Mesodermal cell (in vitro differentiated cells): ENCODE measurements at regions not wholly inside any gene's neighbourhood (a gene's known extent, or its start where the extent isn't known, plus 50 kb on each side); places are given as distances from the start of the nearest gene placed in this dataset.

Experiments used
- H3K27ac ChIP-seq: 2 replicates; pipeline ENCODE4 v1.7.0; 2013; ENCODE audit warnings: mild to moderate bottlenecking, low read depth, low read length, moderate library complexity; ENCODE audit not compliant: severe bottlenecking
- H3K36me3 ChIP-seq: 2 replicates; pipeline ENCODE4 v1.7.1; 2013; ENCODE audit warnings: mild to moderate bottlenecking, low read length, moderate library complexity; ENCODE audit not compliant: control insufficient read depth, insufficient read depth
- H3K4me1 ChIP-seq: one replicate; pipeline ENCODE4 v1.7.1; 2013; ENCODE audit warnings: mild to moderate bottlenecking, low read length; ENCODE audit not compliant: insufficient read depth, control insufficient read depth, poor library complexity, severe bottlenecking
- H3K4me3 ChIP-seq: 2 replicates; pipeline ENCODE4 v1.7.0; 2013; ENCODE audit warnings: low read length, control low read depth, mild to moderate bottlenecking; ENCODE audit not compliant: insufficient read depth, poor library complexity, severe bottlenecking; ENCODE audit errors: extremely low read depth
- H3K9me3 ChIP-seq: 2 replicates; pipeline ENCODE4 v1.7.1; 2013; ENCODE audit warnings: mild to moderate bottlenecking, low read length, moderate library complexity; ENCODE audit not compliant: control insufficient read depth
- WGBS, 2 experiments: methylation state at CpG; one replicate each; pipeline ENCODE4 v1.1.5; 2013; ENCODE audit warnings: missing lambda C conversion rate in 2 of 2; ENCODE audit not compliant: insufficient coverage in 2 of 2; 5-methylcytosine and 5-hydroxymethylcytosine counted together

DNA sequence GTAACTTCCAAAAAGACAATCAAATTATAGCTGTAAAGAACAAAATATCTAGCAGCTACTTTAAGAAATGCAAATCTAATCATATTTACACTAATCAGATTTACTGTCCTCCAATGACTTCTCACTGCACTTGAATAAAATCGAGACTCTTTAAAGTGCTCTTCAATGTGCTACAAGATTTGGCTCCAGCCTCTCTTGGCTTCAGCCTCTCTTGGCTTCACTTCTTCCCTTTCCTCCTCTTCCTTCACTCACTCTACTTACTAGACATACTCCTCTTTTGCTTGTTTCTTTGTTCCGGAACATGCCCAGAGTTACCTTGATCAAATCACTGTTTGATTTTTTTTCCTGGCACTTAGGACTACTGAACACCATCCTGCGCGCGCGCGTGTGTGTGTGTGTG is 495.4 kb downstream of the LMO7 start:
- Histone ChIP-seq H3K4me1 (no peaks in the 10 kb centered on the region), H3K36me3 (no peaks in the 10 kb centered on the region), H3K9me3 (no peaks in the 10 kb centered on the region), H3K4me3 (no peak overlapping the region), H3K27ac (no peak overlapping the region)
- 73 to 80% methylated on average over 1 to 2 of the region's 7 CpGs for WGBS, 2 experiments

DNA sequence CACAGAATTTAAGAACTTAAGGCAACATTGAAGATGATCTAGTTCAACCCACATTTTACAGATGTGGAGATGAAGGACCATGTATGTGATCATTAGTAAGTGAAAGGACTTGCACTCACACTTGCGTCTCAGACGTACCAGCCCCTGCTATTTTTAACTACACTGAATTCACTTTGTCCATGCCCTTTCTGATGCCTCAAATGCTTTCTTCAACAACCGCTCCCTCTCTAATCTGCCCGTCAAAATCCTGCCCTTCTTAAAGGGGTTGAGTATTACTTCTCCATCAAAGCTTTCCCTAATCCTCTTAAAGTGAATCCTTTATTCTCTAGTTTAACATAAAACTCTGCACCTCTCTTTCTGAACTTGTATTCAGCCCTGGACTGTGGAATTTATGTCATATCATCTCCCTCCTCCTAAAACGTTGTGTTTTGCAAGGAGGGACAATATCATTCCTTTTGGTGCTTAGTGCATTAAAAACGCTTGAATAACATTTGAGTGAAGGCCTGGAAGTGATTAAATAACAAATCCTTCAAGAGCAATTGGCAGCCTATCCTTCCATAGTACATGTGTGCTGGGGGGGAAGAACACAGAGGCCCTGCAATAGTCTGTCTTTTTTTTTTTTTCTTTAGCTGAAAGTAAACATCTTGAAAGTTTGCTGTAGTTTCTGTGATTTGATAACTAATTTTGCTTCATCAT is 493.3 kb downstream of the LMO7 start:
- peaks cover under 1% of the 10 kb centered on the region for H3K9me3 ChIP-seq
- no peaks in the 10 kb centered on the region for H3K36me3 ChIP-seq
- 83 to 91% methylated on average over 2 to 3 of the region's 6 CpGs for WGBS, 2 experiments
- H3K27ac ChIP-seq = no peak overlapping the region
- no peaks in the 10 kb centered on the region for H3K4me1 ChIP-seq
- H3K4me3 ChIP-seq = no peak overlapping the region

DNA sequence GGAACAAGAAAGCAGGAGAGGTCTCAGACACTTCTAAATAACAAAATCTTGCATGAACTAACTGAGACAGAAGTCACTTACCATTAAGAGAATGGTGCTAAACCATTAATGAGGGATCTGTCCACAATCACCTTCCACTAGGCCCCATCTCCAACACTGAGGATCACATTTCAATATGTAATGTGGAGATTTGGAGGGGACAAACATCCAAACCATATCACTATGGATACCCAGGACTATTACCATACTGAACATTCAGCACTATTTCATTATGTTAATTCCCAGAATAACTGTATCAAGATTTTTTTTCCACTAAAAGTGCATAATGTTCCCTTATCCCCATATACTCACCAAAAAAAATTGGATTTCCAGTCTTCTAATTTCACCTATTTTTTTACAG is 491.8 kb downstream of the LMO7 start:
- Histone ChIP-seq H3K9me3 (peaks cover 12% of the 10 kb centered on the region), H3K4me3 (no peak overlapping the region), H3K27ac (no peak overlapping the region), H3K4me1 (no peaks in the 10 kb centered on the region), H3K36me3 (no peaks in the 10 kb centered on the region)

DNA sequence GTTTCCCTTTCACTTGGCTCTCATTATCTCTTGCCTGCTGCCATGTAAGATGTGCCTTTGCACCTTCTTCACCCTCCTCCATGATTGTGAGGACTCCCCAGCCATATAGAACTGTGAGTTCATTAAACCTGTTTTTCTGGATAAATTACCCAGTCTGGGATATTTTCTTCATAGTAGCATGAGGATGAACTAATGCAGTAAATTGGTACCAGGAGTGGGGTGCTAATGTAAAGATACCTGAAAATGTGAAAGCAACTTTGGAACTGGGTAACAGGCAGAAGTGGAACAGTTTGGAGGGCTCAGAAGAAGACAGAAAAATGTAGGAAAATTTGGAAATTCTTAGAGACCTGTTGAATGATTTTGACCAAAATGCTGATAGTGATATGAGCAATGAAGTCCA is 487.4 kb downstream of the LMO7 start:
- no peak overlapping the region for H3K27ac ChIP-seq
- H3K36me3 ChIP-seq = no peaks in the 10 kb centered on the region
- no peaks in the 10 kb centered on the region for H3K4me1 ChIP-seq
- no peak overlapping the region for H3K4me3 ChIP-seq
- H3K9me3 ChIP-seq = peaks cover 12% of the 10 kb centered on the region

DNA sequence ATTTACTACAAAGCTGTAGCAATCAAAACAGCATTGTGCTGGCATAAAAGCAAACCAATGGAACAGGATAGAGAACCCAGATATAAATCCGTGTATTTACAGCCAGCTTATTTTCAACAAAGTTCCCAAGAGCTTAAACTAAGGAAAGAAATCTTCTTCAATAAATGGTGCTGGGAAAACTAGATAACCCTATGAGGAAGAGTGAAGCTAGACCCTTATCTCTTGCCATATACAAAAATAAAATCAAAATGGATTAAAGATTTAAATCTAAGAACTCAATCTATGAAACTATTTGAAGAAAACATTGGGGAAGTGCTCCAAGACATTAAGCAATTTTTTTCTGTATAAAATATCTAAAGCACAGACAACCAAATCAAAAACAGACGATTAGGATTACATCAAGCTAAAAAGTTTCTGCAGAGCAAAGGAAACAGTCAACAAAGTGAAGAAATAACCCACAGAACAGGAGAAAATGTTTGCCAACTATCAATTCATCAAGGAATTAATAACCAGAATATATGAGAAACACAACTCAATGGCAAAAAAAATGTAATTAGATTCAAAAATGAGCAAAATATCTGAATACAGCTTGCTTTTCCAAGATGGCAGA is 480.7 kb downstream of the LMO7 start:
- Histone ChIP-seq H3K9me3 (no peaks in the 10 kb centered on the region), H3K4me1 (no peaks in the 10 kb centered on the region), H3K4me3 (no peak overlapping the region), H3K36me3 (no peaks in the 10 kb centered on the region), H3K27ac (no peak overlapping the region)
- WGBS, 2 experiments = 100% methylated on average over 1 of the region's 2 CpGs; no CpG with 5 or more reads in 1 of the 2 experiments

DNA sequence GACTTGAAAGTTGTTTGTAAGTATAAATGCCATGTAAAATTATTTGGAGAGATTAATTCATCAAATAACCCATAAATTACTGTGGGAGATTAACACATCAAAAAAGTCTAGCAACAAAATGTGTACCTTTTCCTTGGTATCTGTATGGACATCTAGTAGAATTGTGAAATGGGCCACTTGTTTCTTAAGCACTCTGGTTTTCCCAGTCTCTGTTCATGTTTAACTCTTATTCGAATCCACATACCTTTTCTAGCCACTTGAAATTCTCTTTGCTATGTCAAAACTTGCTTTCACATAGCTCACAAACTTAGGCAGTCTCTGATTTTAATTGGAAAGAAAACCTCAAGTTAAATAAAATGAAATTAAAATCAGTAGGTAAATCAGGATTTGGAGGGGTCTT is 470.6 kb downstream of the LMO7 start:
- Histone ChIP-seq H3K9me3 (no peaks in the 10 kb centered on the region), H3K4me3 (no peak overlapping the region), H3K36me3 (no peaks in the 10 kb centered on the region), H3K27ac (no peak overlapping the region), H3K4me1 (no peaks in the 10 kb centered on the region)
- WGBS, 2 experiments = no CpG with 5 or more reads among the region's 1 CpG

DNA sequence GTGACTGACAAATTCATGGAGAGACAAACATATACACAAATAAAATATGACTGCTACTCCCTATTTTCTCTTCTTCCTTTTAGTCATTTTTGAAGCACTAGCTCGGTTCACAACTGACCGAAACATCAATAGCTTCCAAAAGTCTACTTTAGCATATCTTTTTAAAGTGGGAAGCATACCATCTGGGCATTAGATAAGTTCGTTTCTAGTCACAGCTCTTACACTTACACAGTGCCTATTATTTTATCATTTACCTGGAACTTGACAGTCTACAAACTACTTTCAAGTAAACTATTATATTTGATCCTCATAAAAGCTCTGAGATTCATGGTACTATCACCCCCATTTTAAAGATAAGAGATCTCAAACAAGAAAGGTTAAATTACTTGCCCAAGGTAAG is 458.5 kb downstream of the LMO7 start:
- Histone ChIP-seq H3K9me3 (no peaks in the 10 kb centered on the region), H3K27ac (no peak overlapping the region), H3K4me1 (no peaks in the 10 kb centered on the region), H3K4me3 (no peak overlapping the region), H3K36me3 (no peaks in the 10 kb centered on the region)
- 71 to 88% methylated on average over 1 to 3 of the region's 3 CpGs for WGBS, 2 experiments

DNA sequence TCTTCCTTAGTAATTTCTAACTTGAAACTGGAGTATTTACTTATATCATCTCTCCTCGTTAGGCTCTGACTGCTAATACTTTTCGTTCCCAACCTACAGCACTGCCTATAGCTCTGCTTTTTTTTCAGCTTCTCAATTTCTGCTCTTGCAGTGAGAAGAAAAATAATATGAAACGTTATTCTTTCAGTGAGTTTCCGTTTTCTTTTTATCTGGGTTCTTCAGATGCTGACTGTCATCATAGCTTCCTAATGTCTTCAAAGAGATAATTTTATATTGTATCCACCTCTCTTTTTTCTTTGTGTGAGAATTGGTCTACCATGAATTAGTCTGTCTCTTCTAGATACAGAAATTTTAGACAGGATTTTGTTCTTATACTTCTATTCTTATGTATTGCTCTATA is 454.9 kb downstream of the LMO7 start:
- Histone ChIP-seq H3K4me1 (no peaks in the 10 kb centered on the region), H3K27ac (no peak overlapping the region), H3K9me3 (peaks cover 10% of the 10 kb centered on the region), H3K36me3 (no peaks in the 10 kb centered on the region), H3K4me3 (no peak overlapping the region)
- WGBS, 2 experiments = 42% methylated on average over 2 of the region's 4 CpGs; no CpG with 5 or more reads in 1 of the 2 experiments

DNA sequence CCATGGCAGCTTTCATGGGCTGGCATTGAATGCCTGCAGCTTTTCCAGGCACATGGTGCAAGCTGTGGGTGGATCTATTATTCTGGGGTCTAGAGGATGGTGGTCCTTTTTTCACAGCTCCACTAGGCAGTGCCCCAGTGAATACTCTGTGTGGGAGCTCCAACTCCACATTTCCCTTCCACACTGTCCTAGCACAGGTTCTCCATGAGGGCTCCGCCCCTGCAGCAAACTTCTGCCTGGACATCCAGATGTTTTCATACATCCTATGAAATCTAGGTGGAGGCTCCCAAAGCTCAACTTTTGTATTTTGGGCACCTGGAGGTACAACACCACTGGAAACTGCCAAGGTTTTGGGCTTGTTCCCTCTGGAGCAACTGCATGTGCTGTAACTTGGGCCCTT is 450.6 kb downstream of the LMO7 start:
- H3K27ac ChIP-seq = no peak overlapping the region
- 100% methylated on average over 1 of the region's 1 CpG for WGBS, 2 experiments
- H3K36me3 ChIP-seq = no peaks in the 10 kb centered on the region
- H3K4me3 ChIP-seq = no peak overlapping the region
- H3K9me3 ChIP-seq = peaks cover 14% of the 10 kb centered on the region
- H3K4me1 ChIP-seq = no peaks in the 10 kb centered on the region

DNA sequence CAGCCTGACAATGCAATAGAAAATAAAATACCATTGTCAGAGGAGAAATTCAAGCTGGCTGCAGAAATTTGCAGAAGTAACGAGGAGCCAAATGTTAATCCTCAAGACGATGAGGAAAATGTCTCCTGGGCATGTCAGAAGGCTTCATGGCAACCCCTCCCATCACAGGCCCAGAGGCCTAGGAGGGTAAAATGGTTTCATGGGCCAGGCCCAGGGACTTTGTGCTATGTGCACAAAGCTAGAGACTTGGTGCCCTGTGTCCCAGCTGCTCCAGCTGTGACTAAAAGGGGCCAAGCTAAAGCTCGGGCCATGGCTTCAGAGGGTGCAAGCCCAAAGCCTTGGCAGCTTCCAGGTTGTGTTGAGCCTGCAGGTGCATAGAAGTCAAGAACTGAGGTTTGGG is 431.7 kb downstream of the LMO7 start:
- no peaks in the 10 kb centered on the region for H3K36me3 ChIP-seq
- no peak overlapping the region for H3K27ac ChIP-seq
- 60 to 71% methylated on average over 1 to 3 of the region's 3 CpGs for WGBS, 2 experiments
- no peaks in the 10 kb centered on the region for H3K4me1 ChIP-seq
- H3K4me3 ChIP-seq = no peak overlapping the region
- peaks cover 5% of the 10 kb centered on the region for H3K9me3 ChIP-seq

DNA sequence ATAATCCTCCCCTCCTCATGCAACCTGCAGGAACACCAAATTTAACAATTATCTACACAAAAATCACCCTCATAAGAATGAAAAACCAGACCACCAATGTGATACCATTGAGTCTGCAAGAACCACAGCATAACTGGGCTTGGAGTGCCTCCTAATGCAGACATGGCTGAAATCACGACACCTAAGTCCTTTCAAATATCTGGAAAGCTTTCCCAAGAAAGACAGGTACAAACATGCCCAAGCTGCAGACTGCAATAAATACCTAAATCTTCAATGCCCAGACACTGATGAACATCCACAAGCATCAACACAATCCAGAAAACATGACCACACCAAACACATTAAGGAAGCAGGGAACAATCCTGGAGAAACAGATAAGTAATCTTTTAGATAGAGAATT is 417.1 kb downstream of the LMO7 start:
- Histone ChIP-seq H3K4me3 (no peak overlapping the region), H3K9me3 (no peaks in the 10 kb centered on the region), H3K4me1 (no peaks in the 10 kb centered on the region), H3K36me3 (no peaks in the 10 kb centered on the region), H3K27ac (no peak overlapping the region)
- 70 to 83% methylated on average over 1 of the region's 1 CpG for WGBS, 2 experiments
